ENCODE measurements at regions not wholly inside any gene's neighbourhood (a gene's known extent, or its start where the extent isn't known, plus 50 kb on each side); places are given as distances from the start of the nearest gene placed in this dataset. TPM values are rescaled to one million over a fixed set of nuclear protein-coding genes. Genes with fewer than 3 reads are reported as not detected.

GRCh38 chr15:79140846-79141570 is 50.4 kb upstream of the RASGRF1 start:
- H3K27ac Mint-ChIP-seq: no peak overlapping the region
- ChIA-PET POLR2A (interaction anchor here (0.5 kb wide), 1 partner anchor 322 kb away, joined by 3 read pairs; no protein-coding TSS in a partner anchor), CTCF (no interaction called here)
- peaks cover 15% of the 10 kb centered on the region for H3K9me3 Mint-ChIP-seq (ENCODE audit: insufficient read depth)
- H3K4me1 Mint-ChIP-seq (ENCODE audit: low read depth): no peaks in the 10 kb centered on the region
- DNase-seq (no peak), ATAC-seq (no peak)
- no peaks in the 10 kb centered on the region for H3K36me3 Mint-ChIP-seq (ENCODE audit: low read depth)
- H3K27me3 Mint-ChIP-seq (ENCODE audit: low read depth): peaks cover 28% of the 10 kb centered on the region
- no peak overlapping the region for H3K4me3 Mint-ChIP-seq

Small RNA genes lying in the stretch of these regions (microRNA-seq; reads per million reads assigned to microRNA genes)
- gene MIR184: not detected

Measured in activated CD8-positive, alpha-beta T cell treated with anti-CD3 and anti-CD28 coated beads, Interleukin-2, amount 10 ng/mL, durations not matched to agents 7 days and 5 days (primary cell).